HepG2 (cell line): ENCODE measurements at regions not wholly inside any gene's neighbourhood (a gene's known extent, or its start where the extent isn't known, plus 50 kb on each side); places are given as distances from the start of the nearest gene placed in this dataset.

Source experiments
- ATAC-seq: fragments of 200-7000 bp; cut with Tn5 transposase; 3 replicates; pipeline ENCODE4 v1.9.1; 2020; ENCODE audit warnings: mild to moderate bottlenecking, moderate library complexity
- BruUV-seq: library from RNA; stranded (reverse); fragments of 400-500 nt; replicated peaks from 2 replicates; lab custom pipeline; 2021; lab: Mats Ljungman, UMichigan
- CTCF ChIA-PET: fragments of 300-600 bp; formaldehyde crosslinking; extraction: SDS; loops from one replicate; lab custom pipeline; 2021; ENCODE audit warnings: low total read pairs, inconsistent platforms, low intra/inter-chr PET ratio; lab: Yijun Ruan, JAX
- POLR2A ChIA-PET: fragments of 350-600 bp; sonication (Branson Sonifier 250); formaldehyde crosslinking; loops from one replicate; lab custom pipeline; 2020; ENCODE audit warnings: antibody characterized with exemption, inconsistent platforms; lab: Yijun Ruan, JAX
- DNase-seq: peaks from one replicate; pipeline ENCODE4 v3.0.0-alpha.2; 2015; ENCODE audit warnings: low spot score
- FAIRE-seq: peaks from 3 replicates; lab custom pipeline; 2011; peaks lifted over from hg19 to GRCh38; lab: Jason Lieb, UNC
- H2AFZ ChIP-seq: one replicate; pipeline ENCODE4 v1.6.1; 2011; ENCODE audit warnings: low read length, inconsistent platforms
- H3K27ac ChIP-seq: fragments of 300-600 bp; 3 replicates; pipeline ENCODE4 v1.8.0; 2011; ENCODE audit warnings: mixed run types, mild to moderate bottlenecking, mixed read lengths, low read length, inconsistent platforms; ENCODE audit not compliant: insufficient read depth; ENCODE audit errors: extremely low read length
- H3K27me3 ChIP-seq, 2 experiments: fragments of 200-600 bp in 1 of 2; 2 replicates in 1 of 2; 3 replicates in 1 of 2; pipeline versions ENCODE4 v1.6.0 to v1.8.0; 2011; ENCODE audit warnings: low read length in 2 of 2, mild to moderate bottlenecking in 2 of 2, moderate library complexity in 2 of 2, inconsistent platforms in 1 of 2; ENCODE audit not compliant: insufficient read depth in 2 of 2, control insufficient read depth in 1 of 2
- H3K36me3 ChIP-seq, 2 experiments: fragments of 200-600 bp in 1 of 2; replicated peaks in 1 of 2; 2 replicates in 1 of 2; 3 replicates in 1 of 2; pipeline versions ENCODE4 v1.5.1 to v1.8.0; 2011; ENCODE audit warnings: low read length in 2 of 2, inconsistent platforms in 1 of 2; ENCODE audit not compliant: insufficient read depth in 2 of 2, control insufficient read depth in 1 of 2
- H3K4me1 ChIP-seq: 2 replicates; pipeline ENCODE4 v1.5.1; 2012; ENCODE audit warnings: low read length, inconsistent platforms; ENCODE audit not compliant: insufficient read depth
- H3K4me2 ChIP-seq: 2 replicates; pipeline ENCODE4 v1.6.0; 2011; ENCODE audit warnings: low read depth, low read length, inconsistent platforms
- H3K4me3 ChIP-seq, 3 experiments: fragments of 200-600 bp in 1 of 3; sonication (generic), shearing (Covaris generic) in 1 of 3; replicated peaks in 1 of 3; 2 replicates each; pipeline ENCODE4 v1.5.1; 2011 to 2016; ENCODE audit warnings: low read length in 3 of 3, inconsistent platforms in 2 of 3, low read depth in 2 of 3, mild to moderate bottlenecking in 2 of 3, control low read depth in 1 of 3, mixed read lengths in 1 of 3; ENCODE audit not compliant: insufficient read depth in 1 of 3
- H3K79me2 ChIP-seq: one replicate; pipeline ENCODE4 v1.6.1; 2011; ENCODE audit warnings: low read length, inconsistent platforms; ENCODE audit not compliant: insufficient read depth
- H3K9ac ChIP-seq: 2 replicates; pipeline ENCODE4 v1.6.0; 2011; ENCODE audit warnings: mild to moderate bottlenecking, low read depth, low read length, inconsistent platforms; ENCODE audit not compliant: insufficient read depth
- H3K9me3 ChIP-seq: 2 replicates; pipeline ENCODE4 v1.5.1; 2012; ENCODE audit warnings: mild to moderate bottlenecking, low read length
- H4K20me1 ChIP-seq: 2 replicates; pipeline ENCODE4 v1.6.0; 2011; ENCODE audit warnings: inconsistent platforms, mild to moderate bottlenecking, low read length, moderate library complexity; ENCODE audit not compliant: insufficient read depth
- CBX1 ChIP-seq: IDR thresholded peaks from one replicate; pipeline ENCODE4 v1.6.1; 2016; ENCODE audit warnings: antibody characterized with exemption, low read depth
- CEBPB ChIP-seq: IDR thresholded peaks from 2 replicates; pipeline ENCODE4 v1.6.1; 2011; ENCODE audit warnings: low read depth, low read length, improper control_type of control experiment, borderline replicate concordance
- FOXA1 ChIP-seq, 2 experiments: fragments of 450-650 bp in 1 of 2; sonication (generic) in 1 of 2; formaldehyde crosslinking in 1 of 2; IDR thresholded peaks; 2 replicates each; pipeline versions ENCODE4 v1.4.0 to v1.6.1; 2016 to 2020; ENCODE audit warnings: missing genetic modification reagents in 1 of 2
- FOXO1 ChIP-seq: sonication (generic); formaldehyde crosslinking; IDR thresholded peaks from 2 replicates; pipeline ENCODE4 v1.4.0; 2020; ENCODE audit warnings: missing genetic modification reagents
- GATA4 ChIP-seq: sonication (generic); IDR thresholded peaks from 2 replicates; pipeline ENCODE4 v1.6.1; 2016; ENCODE audit warnings: antibody characterized with exemption, low read depth, borderline replicate concordance
- HNF4G ChIP-seq, 2 experiments: sonication (generic) in 1 of 2; formaldehyde crosslinking in 1 of 2; IDR thresholded peaks; 2 replicates each; pipeline versions ENCODE4 v1.4.0 to v1.6.1; 2011 to 2020; ENCODE audit warnings: borderline replicate concordance in 2 of 2, low read depth in 2 of 2, mild to moderate bottlenecking in 2 of 2, low read length in 1 of 2, missing genetic modification reagents in 1 of 2, moderate library complexity in 1 of 2
- JARID2 ChIP-seq: sonication (generic); formaldehyde crosslinking; IDR thresholded peaks from 2 replicates; pipeline ENCODE4 v1.8.1; 2023; ENCODE audit warnings: missing genetic modification reagents, inconsistent platforms; ENCODE audit not compliant: insufficient replicate concordance
- NFATC3 ChIP-seq: sonication (generic); formaldehyde crosslinking; IDR thresholded peaks from 2 replicates; pipeline ENCODE4 v1.5.1; 2020; ENCODE audit warnings: mild to moderate bottlenecking, missing genetic modification reagents
- ZNF230 ChIP-seq: sonication (generic); formaldehyde crosslinking; IDR thresholded peaks from 2 replicates; pipeline ENCODE4 v1.4.0; 2020; ENCODE audit warnings: mild to moderate bottlenecking, missing genetic modification reagents
- ZNF335 ChIP-seq: sonication (generic); formaldehyde crosslinking; IDR thresholded peaks from 2 replicates; pipeline ENCODE4 v1.4.0; 2020; ENCODE audit warnings: missing genetic modification reagents
- ZNF562 ChIP-seq: sonication (generic); formaldehyde crosslinking; IDR thresholded peaks from 2 replicates; pipeline ENCODE4 v1.8.0; 2022; ENCODE audit warnings: missing genetic modification reagents, borderline replicate concordance
- WGBS: methylation state at CpG from one replicate; pipeline ENCODE4 v1.1.6; 2017; ENCODE audit warnings: low lambda C conversion rate; 5-methylcytosine and 5-hydroxymethylcytosine counted together
- in situ Hi-C: cut with HindIII; loops from 2 replicates; pipeline ENCODE4 v1.10.0; 2017; ENCODE audit warnings: low pct_unique_long_range_greater_than_20kb; ENCODE audit not compliant: extremely low pct_ligation_motif_present
- intact Hi-C: fragments of 100-400 bp; cut with micrococcal nuclease; formaldehyde crosslinking; loops from one replicate; pipeline ENCODE4 v1.10.0; 2022; ENCODE audit not compliant: unreplicated experiment
- TF ChIP-seq, protein P1 (sequence below), 2 experiments: sonication (generic) in 1 of 2; formaldehyde crosslinking in 1 of 2; IDR thresholded peaks; 2 replicates each; pipeline versions ENCODE4 v1.4.0 to v1.6.1; 2018 to 2020; ENCODE audit warnings: missing genetic modification reagents in 2 of 2, borderline replicate concordance in 1 of 2, low read depth in 1 of 2, mild to moderate bottlenecking in 1 of 2, missing biosample characterization in 1 of 2
- TF ChIP-seq, protein P2 (sequence below): sonication (generic); formaldehyde crosslinking; conservative IDR thresholded peaks from 2 replicates; pipeline ENCODE4 v1.4.0; 2020; ENCODE audit warnings: missing genetic modification reagents
- TF ChIP-seq, protein P3 (sequence below): sonication (generic); formaldehyde crosslinking; conservative IDR thresholded peaks from 2 replicates; pipeline ENCODE4 v1.4.0; 2020; ENCODE audit warnings: missing genetic modification reagents

DNA sequence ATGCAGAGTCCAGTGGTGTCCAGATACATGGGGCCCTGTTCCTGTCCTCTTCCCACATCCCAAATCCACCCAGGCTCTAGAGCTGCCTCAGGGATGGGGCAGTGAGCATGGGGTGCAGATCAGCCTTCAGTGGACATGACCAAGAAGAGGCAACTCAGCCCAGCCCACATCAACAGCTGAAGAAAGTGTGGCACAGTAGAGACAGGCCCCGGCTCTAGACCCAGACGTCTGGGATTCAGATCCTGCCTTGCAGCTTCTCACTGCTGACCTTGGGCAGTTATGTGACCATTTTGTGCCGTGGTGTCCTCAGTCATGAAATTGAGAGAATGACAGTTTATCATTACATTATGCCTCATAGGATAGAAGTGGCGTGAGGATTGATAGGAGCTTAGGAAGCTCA lies 54.6 kb upstream of the CST7 start (continued):
- TF ChIP-seq, protein P1, sequence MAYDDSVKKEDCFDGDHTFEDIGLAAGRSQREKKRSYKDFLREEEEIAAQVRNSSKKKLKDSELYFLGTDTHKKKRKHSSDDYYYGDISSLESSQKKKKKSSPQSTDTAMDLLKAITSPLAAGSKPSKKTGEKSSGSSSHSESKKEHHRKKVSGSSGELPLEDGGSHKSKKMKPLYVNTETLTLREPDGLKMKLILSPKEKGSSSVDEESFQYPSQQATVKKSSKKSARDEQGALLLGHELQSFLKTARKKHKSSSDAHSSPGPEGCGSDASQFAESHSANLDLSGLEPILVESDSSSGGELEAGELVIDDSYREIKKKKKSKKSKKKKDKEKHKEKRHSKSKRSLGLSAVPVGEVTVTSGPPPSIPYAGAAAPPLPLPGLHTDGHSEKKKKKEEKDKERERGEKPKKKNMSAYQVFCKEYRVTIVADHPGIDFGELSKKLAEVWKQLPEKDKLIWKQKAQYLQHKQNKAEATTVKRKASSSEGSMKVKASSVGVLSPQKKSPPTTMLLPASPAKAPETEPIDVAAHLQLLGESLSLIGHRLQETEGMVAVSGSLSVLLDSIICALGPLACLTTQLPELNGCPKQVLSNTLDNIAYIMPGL (CRISPR knock-in tag; IDR thresholded peaks at IDR 0.05; ENCODE audit: borderline replicate concordance in 1 of 2, low read depth in 1 of 2), result no peak
- TF ChIP-seq ZNF230 (CRISPR knock-in tag) (no peak), ZNF335 (CRISPR knock-in tag) (no peak), NFATC3 (CRISPR knock-in tag) (no peak), CBX1 (no peak), FOXO1 (CRISPR knock-in tag) (no peak)

DNA sequence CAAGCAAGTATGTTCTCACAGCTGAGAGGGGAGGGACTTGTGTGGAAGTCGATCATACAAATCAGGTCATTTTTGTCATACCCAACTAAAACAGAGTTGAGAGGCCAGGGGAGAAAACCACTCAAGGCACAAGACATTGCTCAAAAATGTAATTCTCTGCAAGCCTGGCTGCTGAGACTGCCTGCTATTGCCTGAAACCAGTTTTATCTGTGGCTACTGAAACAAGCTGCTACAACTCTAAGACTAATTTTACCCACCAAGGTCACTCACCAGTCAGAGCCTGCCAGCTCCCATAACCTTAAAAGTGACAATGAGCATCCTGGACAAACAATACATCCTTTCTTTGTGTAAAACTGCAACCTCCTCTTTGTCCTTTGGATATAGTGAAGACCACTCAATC lies 54.1 kb upstream of the CST7 start:
- no peaks in the 10 kb centered on the region for H3K79me2 ChIP-seq
- intact Hi-C loops, result no loop called here
- 3% methylated on average over 1 of the region's 1 CpG for WGBS
- ATAC-seq (no peak), FAIRE-seq (no peak), DNase-seq (no peak)
- H3K36me3 ChIP-seq, result no peaks in the 10 kb centered on the region
- in situ Hi-C loops, result loop anchor here (10.0 kb wide), 1 partner anchor 60 kb away; no protein-coding TSS in a partner anchor
- no peaks in the 10 kb centered on the region for H4K20me1 ChIP-seq
- POLR2A ChIA-PET, result no interaction called here
- no peak overlapping the region for H3K27ac ChIP-seq
- no peak overlapping the region for H2AFZ ChIP-seq
- H3K4me1 ChIP-seq, result no peaks in the 10 kb centered on the region
- TF ChIP-seq, protein P2, sequence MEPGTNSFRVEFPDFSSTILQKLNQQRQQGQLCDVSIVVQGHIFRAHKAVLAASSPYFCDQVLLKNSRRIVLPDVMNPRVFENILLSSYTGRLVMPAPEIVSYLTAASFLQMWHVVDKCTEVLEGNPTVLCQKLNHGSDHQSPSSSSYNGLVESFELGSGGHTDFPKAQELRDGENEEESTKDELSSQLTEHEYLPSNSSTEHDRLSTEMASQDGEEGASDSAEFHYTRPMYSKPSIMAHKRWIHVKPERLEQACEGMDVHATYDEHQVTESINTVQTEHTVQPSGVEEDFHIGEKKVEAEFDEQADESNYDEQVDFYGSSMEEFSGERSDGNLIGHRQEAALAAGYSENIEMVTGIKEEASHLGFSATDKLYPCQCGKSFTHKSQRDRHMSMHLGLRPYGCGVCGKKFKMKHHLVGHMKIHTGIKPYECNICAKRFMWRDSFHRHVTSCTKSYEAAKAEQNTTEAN (CRISPR knock-in tag), result no peak
- TF ChIP-seq CEBPB (no peak), GATA4 (no peak), HNF4G (IDR thresholded peaks at IDR 0.05; ENCODE audit: borderline replicate concordance, low read depth, low read length) (no peak), HNF4G (CRISPR knock-in tag; IDR thresholded peaks at IDR 0.05; ENCODE audit: borderline replicate concordance, low read depth) (no peak), FOXA1 (IDR thresholded peaks at IDR 0.05) (no peak), FOXA1 (CRISPR knock-in tag; IDR thresholded peaks at IDR 0.05) (no peak), ZNF562 (CRISPR knock-in tag) (no peak), JARID2 (CRISPR knock-in tag) (no peak)
- TF ChIP-seq, protein P3, sequence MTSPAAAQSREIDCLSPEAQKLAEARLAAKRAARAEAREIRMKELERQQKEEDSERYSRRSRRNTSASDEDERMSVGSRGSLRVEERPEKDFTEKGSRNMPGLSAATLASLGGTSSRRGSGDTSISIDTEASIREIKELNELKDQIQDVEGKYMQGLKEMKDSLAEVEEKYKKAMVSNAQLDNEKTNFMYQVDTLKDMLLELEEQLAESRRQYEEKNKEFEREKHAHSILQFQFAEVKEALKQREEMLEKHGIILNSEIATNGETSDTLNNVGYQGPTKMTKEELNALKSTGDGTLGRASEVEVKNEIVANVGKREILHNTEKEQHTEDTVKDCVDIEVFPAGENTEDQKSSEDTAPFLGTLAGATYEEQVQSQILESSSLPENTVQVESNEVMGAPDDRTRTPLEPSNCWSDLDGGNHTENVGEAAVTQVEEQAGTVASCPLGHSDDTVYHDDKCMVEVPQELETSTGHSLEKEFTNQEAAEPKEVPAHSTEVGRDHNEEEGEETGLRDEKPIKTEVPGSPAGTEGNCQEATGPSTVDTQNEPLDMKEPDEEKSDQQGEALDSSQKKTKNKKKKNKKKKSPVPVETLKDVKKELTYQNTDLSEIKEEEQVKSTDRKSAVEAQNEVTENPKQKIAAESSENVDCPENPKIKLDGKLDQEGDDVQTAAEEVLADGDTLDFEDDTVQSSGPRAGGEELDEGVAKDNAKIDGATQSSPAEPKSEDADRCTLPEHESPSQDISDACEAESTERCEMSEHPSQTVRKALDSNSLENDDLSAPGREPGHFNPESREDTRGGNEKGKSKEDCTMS (CRISPR knock-in tag), result no peak
- H3K9me3 ChIP-seq, result peaks cover 11% of the 10 kb centered on the region
- H3K27me3 ChIP-seq, result peaks cover 3 to 33% of the 10 kb centered on the region in 2 experiments; a peak in 2 of 5 replicates
- CTCF ChIA-PET, result no interaction called here
- H3K4me2 ChIP-seq, result no peak overlapping the region
- BruUV-seq, result no TSS peak
- no peak overlapping the region for H3K9ac ChIP-seq
- H3K4me3 ChIP-seq, result no peak overlapping the region
